Activated CD4-positive, CD25-positive, alpha-beta regulatory T cell treated with anti-CD3 and anti-CD28 coated beads, Interleukin-2, amount 50 U/mL, for 24 hours (primary cell): ENCODE measurements at regions not wholly inside any gene's neighbourhood (a gene's known extent, or its start where the extent isn't known, plus 50 kb on each side); places are given as distances from the start of the nearest gene placed in this dataset.

Experiments used
- ATAC-seq, 2 donors: fragments of 150-1000 bp; cut with Tn5 transposase; one replicate each; pipeline ENCODE4 v1.10.0; 2021; ENCODE audit warnings: mild to moderate bottlenecking in 1 of 2, moderate library complexity in 1 of 2

GRCh38 chr12:87930033-87930432, 99.2 kb downstream of the C12orf50 start:
- ATAC-seq: no peak

GRCh38 chr12:87929346-87929745, 99.9 kb downstream of the C12orf50 start:
- no peak for ATAC-seq

GRCh38 chr12:87928031-87928430, 101.2 kb downstream of the C12orf50 start:
- no peak for ATAC-seq

- no peak for ATAC-seq
Observed at GRCh38 chr12:87925021-87925420, 104.2 kb downstream of the C12orf50 start.

GRCh38 chr12:87924149-87924548, 105.1 kb downstream of the C12orf50 start:
- no peak for ATAC-seq

- ATAC-seq: no peak
Observed at GRCh38 chr12:87923361-87923760, 105.8 kb downstream of the C12orf50 start.

GRCh38 chr12:87922736-87923135, 106.5 kb downstream of the C12orf50 start:
- ATAC-seq: no peak

- no peak for ATAC-seq
Observed at GRCh38 chr12:87921621-87922020, 107.6 kb downstream of the C12orf50 start.

GRCh38 chr12:87920139-87920538, 109.1 kb downstream of the C12orf50 start:
- no peak for ATAC-seq

- no peak for ATAC-seq
Observed at GRCh38 chr12:87901457-87901856, 127.7 kb downstream of the C12orf50 start.

- no peak for ATAC-seq
Observed at GRCh38 chr12:87897662-87898061, 131.5 kb downstream of the C12orf50 start.

GRCh38 chr12:87883806-87884205, 145.4 kb downstream of the C12orf50 start:
- no peak for ATAC-seq

GRCh38 chr12:87879141-87879540, 150.1 kb downstream of the C12orf50 start:
- ATAC-seq: no peak

GRCh38 chr12:87870493-87871460, 158.4 kb downstream of the C12orf50 start:
- no peak for ATAC-seq

GRCh38 chr12:87870061-87870460, 159.1 kb downstream of the C12orf50 start:
- no peak for ATAC-seq

- ATAC-seq: no peak
Observed at GRCh38 chr12:87866578-87867292, 162.5 kb downstream of the C12orf50 start.

- no peak for ATAC-seq
Observed at GRCh38 chr12:87861791-87862190, 167.4 kb downstream of the C12orf50 start.

GRCh38 chr12:87853448-87854003, 175.7 kb downstream of the C12orf50 start:
- ATAC-seq: no peak

GRCh38 chr12:87849074-87849473, 180.1 kb downstream of the C12orf50 start:
- no peak for ATAC-seq

- no peak for ATAC-seq
Observed at GRCh38 chr12:87848248-87848868, 180.8 kb downstream of the C12orf50 start.

GRCh38 chr12:87847147-87847546, 182.1 kb downstream of the C12orf50 start:
- ATAC-seq: no peak

- ATAC-seq: no peak
Observed at GRCh38 chr12:87846045-87846444, 183.2 kb downstream of the C12orf50 start.

- no peak for ATAC-seq
Observed at GRCh38 chr12:87841935-87842334, 187.3 kb downstream of the C12orf50 start.
